ENCODE measurements at regions not wholly inside any gene's neighbourhood (a gene's known extent, or its start where the extent isn't known, plus 50 kb on each side); places are given as distances from the start of the nearest gene placed in this dataset.
A peak's percentile ranks its signal among the peaks of the same experiment; 100 is the strongest.
"Not testable (repeated sequence)": the region's sequence is repeated elsewhere in the genome, so short reads cannot be mapped to it uniquely, and the experiment has no call there.

GRCh38 chr7:106756071-106756470, 95.1 kb upstream of the CCDC71L start:
- H4K20me1 ChIP-seq (ENCODE audit: insufficient read depth, low read length, poor library complexity, severe bottlenecking): no peaks in the 10 kb centered on the region
- no peaks in the 10 kb centered on the region for H3K79me2 ChIP-seq (ENCODE audit: insufficient read depth, low read length)
- no peak overlapping the region for H3K9ac ChIP-seq (ENCODE audit: low read depth, low read length, poor library complexity, severe bottlenecking)
- no peak for TF ChIP-seq EZH2phosphoT487 (IDR thresholded peaks at IDR 0.05; ENCODE audit: borderline replicate concordance)
- TF ChIP-seq, protein P1, sequence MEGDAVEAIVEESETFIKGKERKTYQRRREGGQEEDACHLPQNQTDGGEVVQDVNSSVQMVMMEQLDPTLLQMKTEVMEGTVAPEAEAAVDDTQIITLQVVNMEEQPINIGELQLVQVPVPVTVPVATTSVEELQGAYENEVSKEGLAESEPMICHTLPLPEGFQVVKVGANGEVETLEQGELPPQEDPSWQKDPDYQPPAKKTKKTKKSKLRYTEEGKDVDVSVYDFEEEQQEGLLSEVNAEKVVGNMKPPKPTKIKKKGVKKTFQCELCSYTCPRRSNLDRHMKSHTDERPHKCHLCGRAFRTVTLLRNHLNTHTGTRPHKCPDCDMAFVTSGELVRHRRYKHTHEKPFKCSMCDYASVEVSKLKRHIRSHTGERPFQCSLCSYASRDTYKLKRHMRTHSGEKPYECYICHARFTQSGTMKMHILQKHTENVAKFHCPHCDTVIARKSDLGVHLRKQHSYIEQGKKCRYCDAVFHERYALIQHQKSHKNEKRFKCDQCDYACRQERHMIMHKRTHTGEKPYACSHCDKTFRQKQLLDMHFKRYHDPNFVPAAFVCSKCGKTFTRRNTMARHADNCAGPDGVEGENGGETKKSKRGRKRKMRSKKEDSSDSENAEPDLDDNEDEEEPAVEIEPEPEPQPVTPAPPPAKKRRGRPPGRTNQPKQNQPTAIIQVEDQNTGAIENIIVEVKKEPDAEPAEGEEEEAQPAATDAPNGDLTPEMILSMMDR (conservative IDR thresholded peaks at IDR 0.05; ENCODE audit: low read length): no peak
- H3K36me3 ChIP-seq (ENCODE audit: insufficient read depth, low read length): no peaks in the 10 kb centered on the region
- peaks cover 13% of the 10 kb centered on the region for H3K4me1 ChIP-seq (ENCODE audit: insufficient read depth, low read length, poor library complexity, severe bottlenecking)
- H2AFZ ChIP-seq (ENCODE audit: low read length): no peak overlapping the region
- H3K9me2 ChIP-seq (replicated peaks; ENCODE audit: low read depth, low read length): no peaks in the 10 kb centered on the region
- H3K27me3 ChIP-seq (ENCODE audit: insufficient read depth, low read length, poor library complexity, severe bottlenecking): no peaks in the 10 kb centered on the region
- H3K4me2 ChIP-seq (ENCODE audit: low read depth, low read length, poor library complexity, severe bottlenecking): no peak overlapping the region
- H3K4me3 ChIP-seq (ENCODE audit: low read length, poor library complexity, severe bottlenecking): no peak overlapping the region
- H3K9me3 ChIP-seq (ENCODE audit: insufficient read depth, low read depth, low read length): no peaks in the 10 kb centered on the region
- H3F3A ChIP-seq (ENCODE audit: low read depth): no peaks in the 10 kb centered on the region

GRCh38 chr7:106756884-106757283, 95.9 kb upstream of the CCDC71L start:
- H3K4me3 ChIP-seq (ENCODE audit: low read length, poor library complexity, severe bottlenecking): no peak overlapping the region
- H3K9ac ChIP-seq (ENCODE audit: low read depth, low read length, poor library complexity, severe bottlenecking): no peak overlapping the region
- no peaks in the 10 kb centered on the region for H3K27me3 ChIP-seq (ENCODE audit: insufficient read depth, low read length, poor library complexity, severe bottlenecking)
- no peak overlapping the region for H2AFZ ChIP-seq (ENCODE audit: low read length)
- TF ChIP-seq EZH2phosphoT487 (IDR thresholded peaks at IDR 0.05; ENCODE audit: borderline replicate concordance): no peak
- TF ChIP-seq, protein P1 (conservative IDR thresholded peaks at IDR 0.05; ENCODE audit: low read length): no peak
- H3F3A ChIP-seq (ENCODE audit: low read depth): no peaks in the 10 kb centered on the region
- no peaks in the 10 kb centered on the region for H3K36me3 ChIP-seq (ENCODE audit: insufficient read depth, low read length)
- peaks cover 13% of the 10 kb centered on the region for H3K4me1 ChIP-seq (ENCODE audit: insufficient read depth, low read length, poor library complexity, severe bottlenecking)
- H3K9me2 ChIP-seq (replicated peaks; ENCODE audit: low read depth, low read length): no peaks in the 10 kb centered on the region
- no peak overlapping the region for H3K4me2 ChIP-seq (ENCODE audit: low read depth, low read length, poor library complexity, severe bottlenecking)
- no peaks in the 10 kb centered on the region for H3K79me2 ChIP-seq (ENCODE audit: insufficient read depth, low read length)
- no peaks in the 10 kb centered on the region for H4K20me1 ChIP-seq (ENCODE audit: insufficient read depth, low read length, poor library complexity, severe bottlenecking)
- H3K9me3 ChIP-seq (ENCODE audit: insufficient read depth, low read depth, low read length): no peaks in the 10 kb centered on the region

DNA sequence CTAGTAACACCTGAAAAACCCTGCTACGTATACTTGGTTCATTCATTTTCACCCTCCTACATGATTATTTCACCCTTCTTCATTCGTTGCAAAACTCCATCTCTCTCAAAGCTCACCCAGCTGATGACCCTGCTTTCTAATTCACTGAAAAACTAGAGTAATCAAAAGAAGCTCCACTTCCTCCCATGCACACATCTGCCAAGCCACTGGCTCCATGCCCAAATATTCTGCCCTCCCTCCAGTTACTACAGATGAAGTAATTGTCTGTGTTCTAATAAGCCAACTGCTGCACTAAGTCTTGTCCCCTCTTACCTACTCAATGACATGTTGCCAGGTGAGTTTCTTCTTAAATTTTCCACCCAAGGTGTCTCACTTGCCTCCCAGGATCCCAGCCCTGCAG, 96.9 kb upstream of the CCDC71L start:
- Histone ChIP-seq H2AFZ (ENCODE audit: low read length) (no peak overlapping the region), H3F3A (ENCODE audit: low read depth) (no peaks in the 10 kb centered on the region), H4K20me1 (ENCODE audit: insufficient read depth, low read length, poor library complexity, severe bottlenecking) (no peaks in the 10 kb centered on the region), H3K9me3 (ENCODE audit: insufficient read depth, low read depth, low read length) (no peaks in the 10 kb centered on the region), H3K4me1 (ENCODE audit: insufficient read depth, low read length, poor library complexity, severe bottlenecking) (peaks cover 13% of the 10 kb centered on the region), H3K36me3 (ENCODE audit: insufficient read depth, low read length) (no peaks in the 10 kb centered on the region), H3K9ac (ENCODE audit: low read depth, low read length, poor library complexity, severe bottlenecking) (no peak overlapping the region), H3K79me2 (ENCODE audit: insufficient read depth, low read length) (no peaks in the 10 kb centered on the region), H3K4me2 (ENCODE audit: low read depth, low read length, poor library complexity, severe bottlenecking) (peak overlapping the region; percentile 3), H3K27me3 (ENCODE audit: insufficient read depth, low read length, poor library complexity, severe bottlenecking) (no peaks in the 10 kb centered on the region), H3K4me3 (ENCODE audit: low read length, poor library complexity, severe bottlenecking) (no peak overlapping the region), H3K9me2 (replicated peaks; ENCODE audit: low read depth, low read length) (no peaks in the 10 kb centered on the region)
- TF ChIP-seq, protein P1 (conservative IDR thresholded peaks at IDR 0.05; ENCODE audit: low read length): no peak
- no peak for TF ChIP-seq EZH2phosphoT487 (IDR thresholded peaks at IDR 0.05; ENCODE audit: borderline replicate concordance)

DNA sequence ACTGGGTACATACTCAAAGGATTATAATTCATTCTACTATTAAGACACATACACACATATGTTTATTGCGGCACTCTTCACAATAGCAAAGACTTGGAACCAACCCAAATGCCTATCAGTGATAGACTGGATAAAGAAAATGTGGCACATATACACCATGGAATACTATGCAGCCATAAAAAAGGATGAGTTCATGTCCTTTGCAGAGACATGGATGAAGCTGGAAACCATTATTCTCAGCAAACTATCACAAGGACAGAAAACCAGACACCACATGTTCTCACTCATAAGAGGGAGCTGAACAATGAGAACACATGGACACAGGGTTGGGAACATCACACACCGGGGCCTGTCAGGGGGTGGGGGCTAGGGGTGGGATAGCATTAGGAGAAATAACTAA, 101.9 kb upstream of the CCDC71L start:
- H3K4me1 ChIP-seq (ENCODE audit: insufficient read depth, low read length, poor library complexity, severe bottlenecking): peaks cover 15% of the 10 kb centered on the region
- H3K9me2 ChIP-seq (replicated peaks; ENCODE audit: low read depth, low read length); H3K4me3 ChIP-seq (ENCODE audit: low read length, poor library complexity, severe bottlenecking); H3K9ac ChIP-seq (ENCODE audit: low read depth, low read length, poor library complexity, severe bottlenecking); H3F3A ChIP-seq (ENCODE audit: low read depth); H3K4me2 ChIP-seq (ENCODE audit: low read depth, low read length, poor library complexity, severe bottlenecking); H3K79me2 ChIP-seq (ENCODE audit: insufficient read depth, low read length); H3K36me3 ChIP-seq (ENCODE audit: insufficient read depth, low read length); H3K27me3 ChIP-seq (ENCODE audit: insufficient read depth, low read length, poor library complexity, severe bottlenecking); H3K9me3 ChIP-seq (ENCODE audit: insufficient read depth, low read depth, low read length); H2AFZ ChIP-seq (ENCODE audit: low read length); H4K20me1 ChIP-seq (ENCODE audit: insufficient read depth, low read length, poor library complexity, severe bottlenecking): not testable (repeated sequence)

All from Loucy (cell line).